ENCODE measurements at regions not wholly inside any gene's neighbourhood (a gene's known extent, or its start where the extent isn't known, plus 50 kb on each side); places are given as distances from the start of the nearest gene placed in this dataset.
"Not testable (repeated sequence)": the region's sequence is repeated elsewhere in the genome, so short reads cannot be mapped to it uniquely, and the experiment has no call there.

DNA sequence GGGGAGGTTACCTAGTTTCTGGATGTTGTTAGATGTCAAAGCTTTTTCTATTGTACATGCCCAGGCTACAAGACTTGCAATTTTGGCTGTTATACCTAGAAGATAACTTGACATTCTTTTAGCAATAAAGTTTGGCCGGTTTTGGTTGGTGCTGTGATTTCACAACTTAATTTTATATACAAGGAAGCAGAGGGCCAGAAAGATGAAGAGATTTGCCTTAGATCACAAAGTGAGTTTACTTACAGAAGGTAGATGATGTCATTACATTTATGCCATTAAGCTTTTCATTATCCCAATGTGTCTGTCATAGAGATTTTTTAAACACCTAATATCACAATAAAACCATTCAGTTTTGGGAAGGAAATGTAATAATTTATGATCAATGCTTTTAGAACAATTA, 698.7 kb upstream of the ANO3 start:
- DNase-seq = no peak

DNA sequence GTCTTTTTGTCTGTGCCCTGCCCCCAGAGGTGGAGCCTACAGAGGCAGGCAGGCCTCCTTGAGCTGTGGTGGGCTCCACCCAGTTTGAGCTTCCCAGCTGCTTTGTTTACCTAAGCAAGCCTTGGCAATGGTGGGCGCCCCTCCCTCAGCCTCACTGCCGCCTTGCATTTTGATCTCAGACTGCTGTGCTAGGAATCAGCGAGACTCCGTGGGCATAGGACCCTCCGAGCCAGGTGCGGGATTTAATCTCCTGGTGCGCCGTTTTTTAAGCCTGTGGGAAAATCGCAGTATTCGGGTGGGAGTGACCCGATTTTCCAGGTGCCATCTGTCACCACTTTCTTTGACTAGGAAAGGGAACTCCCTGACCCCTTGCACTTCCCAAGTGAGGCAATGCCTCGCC, 682.7 kb upstream of the ANO3 start:
- DNase-seq = not testable (repeated sequence)

DNA sequence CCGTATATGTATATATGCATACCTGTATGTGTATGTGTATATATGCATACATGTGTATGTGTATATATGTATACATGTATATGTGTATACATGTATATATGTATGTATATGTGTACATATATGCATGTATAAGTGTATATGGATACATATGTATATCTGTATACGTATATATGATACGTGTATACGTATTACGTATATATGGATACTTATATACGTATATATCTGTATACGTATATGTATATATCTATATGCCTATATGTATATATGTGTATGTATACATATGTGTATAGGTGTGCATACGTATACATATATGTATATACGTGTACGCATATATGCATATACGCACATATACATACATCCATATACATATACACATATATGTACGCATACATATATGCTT, 681.6 kb upstream of the ANO3 start:
- DNase-seq = no peak

DNA sequence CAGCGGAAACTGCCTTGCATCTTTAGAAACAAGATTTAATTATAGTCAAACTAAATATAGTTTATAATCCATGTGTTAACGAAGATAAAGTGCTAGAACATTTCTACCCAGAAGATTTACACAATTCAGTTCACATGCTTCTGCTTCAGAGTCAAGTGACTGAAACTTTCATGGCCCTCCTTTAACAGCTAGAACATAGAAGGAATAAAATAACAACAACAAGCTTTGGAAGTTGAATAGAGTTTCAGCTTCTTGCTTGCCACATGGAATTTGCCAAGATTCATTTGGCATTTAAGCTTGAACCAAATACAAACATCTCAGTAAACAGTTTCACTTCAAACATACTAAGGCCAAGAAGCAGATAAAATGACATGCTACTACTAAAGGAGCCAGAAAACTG, 676.3 kb upstream of the ANO3 start:
- no peak for DNase-seq

DNA sequence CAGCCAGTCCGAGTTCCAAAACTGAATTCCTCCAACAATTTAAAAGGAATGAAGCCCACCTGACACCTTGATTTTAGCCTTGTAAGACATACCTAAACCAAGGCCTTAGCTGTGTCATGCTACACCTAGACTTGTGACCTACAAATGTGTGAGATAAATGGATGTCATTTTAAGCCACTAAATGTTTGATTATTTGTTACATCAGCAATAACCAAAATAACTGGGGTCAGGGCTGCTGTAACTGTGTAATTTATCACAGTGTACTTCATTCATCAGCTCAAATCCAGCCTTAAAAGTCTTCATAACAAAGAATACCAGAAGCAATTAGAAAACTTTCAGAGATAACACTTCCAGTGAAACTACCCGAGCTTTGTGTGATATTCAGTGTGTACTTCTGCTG, 673.0 kb upstream of the ANO3 start:
- DNase-seq = no peak

DNA sequence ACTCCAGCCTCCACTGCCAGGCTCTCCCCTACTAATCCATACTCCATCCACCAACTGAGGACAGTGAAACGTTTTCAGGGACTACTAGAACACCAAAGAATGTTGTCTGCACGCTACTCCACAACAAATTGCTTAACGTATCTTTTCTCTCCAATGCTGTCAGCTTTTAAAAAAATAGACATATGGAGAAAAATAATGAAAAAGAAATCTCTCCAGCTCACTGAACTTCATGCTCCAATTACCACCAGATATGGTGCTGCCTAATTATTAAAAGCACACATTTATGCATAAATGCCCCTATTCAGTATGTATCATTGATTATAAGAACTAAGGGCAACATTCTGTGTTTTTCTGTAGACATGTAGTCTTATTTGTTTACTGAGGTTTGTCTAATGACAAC, 672.2 kb upstream of the ANO3 start:
- DNase-seq = no peak

DNA sequence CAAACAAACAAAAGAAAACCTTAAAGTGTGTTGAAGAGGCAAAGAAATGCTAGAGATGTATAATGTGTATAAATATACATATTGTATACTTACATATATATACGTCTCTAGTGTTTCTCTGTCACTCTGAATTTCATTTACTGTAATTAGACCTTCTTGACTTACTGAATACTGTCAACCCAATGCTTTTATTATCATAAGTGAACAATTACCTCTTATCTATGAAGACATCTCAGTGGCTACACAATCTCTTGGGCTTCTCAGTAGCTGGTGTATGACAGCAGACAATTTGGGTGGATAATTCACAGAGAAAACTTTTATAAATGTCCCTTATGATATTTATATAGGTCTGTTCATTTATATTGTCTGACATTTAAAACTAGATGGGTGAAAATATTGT, 664.1 kb upstream of the ANO3 start:
- no peak for DNase-seq

DNA sequence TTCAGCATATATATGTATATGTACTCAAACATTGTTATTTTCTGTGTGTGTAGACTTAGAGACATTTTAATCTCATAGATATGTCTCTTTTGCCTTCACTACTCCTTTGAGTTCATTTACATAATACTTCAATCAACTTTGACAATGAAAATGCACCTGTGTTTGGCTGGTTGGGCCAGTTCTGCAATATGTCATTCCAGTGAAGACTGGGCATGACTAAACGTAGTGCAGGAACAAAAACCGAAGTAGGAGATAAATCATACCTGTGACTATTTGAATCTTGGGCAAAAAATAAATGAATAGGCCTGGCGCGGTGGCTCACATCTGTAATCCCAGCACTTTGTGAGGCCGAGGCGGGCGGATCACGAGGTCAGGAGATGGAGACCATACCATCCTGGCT, 640.0 kb upstream of the ANO3 start:
- no peak for DNase-seq

DNA sequence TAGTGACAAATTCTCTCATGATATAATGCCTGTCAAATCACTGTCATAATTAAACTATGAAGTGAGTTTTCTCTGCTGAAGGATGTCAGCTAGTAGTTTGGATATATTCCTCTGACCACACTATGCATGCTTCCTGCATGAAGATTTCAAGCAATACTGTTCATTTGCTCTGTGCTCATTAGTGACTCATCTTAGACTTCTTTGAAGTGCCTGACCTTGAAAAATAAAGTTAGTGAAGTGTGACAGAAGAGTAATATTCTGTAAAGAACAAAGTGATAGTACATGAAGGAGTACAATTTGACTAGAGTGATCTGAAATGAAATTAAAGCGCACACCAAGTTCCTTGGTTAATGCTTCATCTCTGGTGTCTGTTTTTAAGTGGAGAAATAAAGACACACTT, 629.5 kb upstream of the ANO3 start:
- DNase-seq = no peak

DNA sequence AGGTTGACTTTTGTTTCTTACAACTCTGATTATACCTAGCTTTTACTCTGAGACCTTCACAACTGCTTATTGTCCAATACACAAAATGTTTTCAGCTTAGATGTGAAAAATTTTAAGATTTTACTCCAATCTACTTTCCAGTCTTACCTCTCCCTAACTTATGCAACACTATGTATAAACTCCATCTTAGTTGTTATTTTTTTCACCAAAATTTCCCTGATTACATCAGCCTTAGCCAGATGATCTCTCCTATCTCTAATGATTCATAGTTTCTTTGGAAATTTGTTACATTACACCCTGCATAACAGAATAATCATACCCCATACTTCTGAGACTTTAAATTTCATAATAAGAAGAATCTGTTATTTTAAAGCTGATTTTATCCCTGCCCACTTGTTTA, 621.0 kb upstream of the ANO3 start:
- no peak for DNase-seq

DNA sequence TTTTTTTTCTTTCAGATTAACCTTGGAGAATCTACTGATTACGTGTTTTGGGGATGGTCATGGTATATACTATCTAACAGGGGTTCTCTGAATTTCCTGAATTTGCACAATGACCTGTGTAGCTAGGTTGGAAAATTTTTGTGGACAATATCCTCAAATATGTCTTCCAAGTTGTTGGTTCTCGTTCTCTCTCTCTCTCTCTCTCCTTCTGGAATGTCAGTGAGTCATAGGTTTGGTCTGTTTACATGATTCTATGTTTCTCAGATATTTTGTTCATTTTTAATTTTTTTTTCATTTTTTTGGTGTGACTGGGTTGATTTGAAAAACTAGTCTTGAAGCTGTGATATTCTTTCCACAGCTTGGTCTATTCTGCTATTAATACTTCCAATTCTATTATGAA, 604.0 kb upstream of the ANO3 start:
- no peak for DNase-seq

DNA sequence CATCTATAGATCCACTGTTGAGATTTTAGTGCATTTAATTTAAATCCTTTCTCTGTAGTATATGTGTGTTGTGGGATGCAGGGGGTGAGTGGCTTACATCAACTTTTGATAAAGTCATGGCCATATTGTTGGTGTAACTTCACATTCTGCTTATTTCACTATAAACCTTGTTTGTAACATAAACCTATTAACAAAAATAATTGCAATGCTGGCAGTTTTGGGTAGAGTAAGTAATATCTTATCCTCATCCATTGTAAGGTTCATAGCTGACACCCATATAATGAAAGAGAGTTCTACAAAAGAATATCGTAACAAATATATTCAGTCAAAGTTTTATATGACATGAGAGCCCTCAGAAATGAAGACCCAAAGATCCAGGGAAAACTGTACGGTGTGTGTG, 601.7 kb upstream of the ANO3 start:
- DNase-seq = no peak

DNA sequence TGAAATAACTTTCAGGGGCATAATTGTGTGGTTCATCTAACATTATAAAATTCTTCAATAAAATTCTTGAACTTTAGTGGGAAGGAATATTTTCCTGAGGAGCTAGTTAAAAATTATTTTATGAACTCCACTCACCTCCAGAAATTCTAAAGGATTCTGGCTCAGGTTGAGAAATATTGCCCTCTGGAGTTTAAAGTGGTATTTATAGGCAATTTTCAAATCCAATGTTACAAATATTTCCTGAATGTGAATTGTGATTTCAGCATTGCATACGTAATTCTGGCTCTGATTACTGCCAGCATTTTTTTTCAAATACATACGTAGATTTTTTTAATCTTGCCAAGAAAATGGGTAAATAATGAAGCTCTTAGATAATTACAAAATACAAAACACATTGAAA, 598.2 kb upstream of the ANO3 start:
- no peak for DNase-seq

DNA sequence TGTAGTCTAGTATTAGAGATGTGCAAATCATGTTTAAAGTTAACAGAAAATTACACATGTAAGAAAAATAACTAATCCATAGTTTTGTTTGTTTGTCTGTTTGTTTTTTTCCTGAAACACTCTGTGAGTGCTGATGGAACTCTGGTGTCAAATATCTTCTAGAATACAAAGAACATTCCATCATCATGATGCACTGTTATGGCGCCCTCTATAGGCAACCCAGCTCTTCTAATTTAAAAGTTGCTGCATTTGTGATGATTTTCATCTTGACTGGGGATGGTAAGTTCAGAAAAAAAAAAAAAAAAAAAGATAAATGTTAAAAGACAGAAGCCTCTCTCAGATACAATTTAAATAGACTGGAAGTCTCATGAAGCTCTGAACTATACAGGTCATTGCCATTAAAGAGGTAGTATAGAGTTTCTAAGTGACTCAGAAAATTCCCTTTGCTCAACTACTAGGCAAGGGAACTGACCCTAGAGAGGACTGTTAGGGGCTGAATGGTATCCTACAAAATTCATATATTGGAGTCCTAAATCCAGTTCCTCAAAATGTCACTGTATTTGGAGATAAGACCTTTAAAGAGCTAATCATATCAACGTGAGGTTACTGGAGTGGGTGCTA, 597.2 kb upstream of the ANO3 start:
- peak; percentile 21 for DNase-seq

DNA sequence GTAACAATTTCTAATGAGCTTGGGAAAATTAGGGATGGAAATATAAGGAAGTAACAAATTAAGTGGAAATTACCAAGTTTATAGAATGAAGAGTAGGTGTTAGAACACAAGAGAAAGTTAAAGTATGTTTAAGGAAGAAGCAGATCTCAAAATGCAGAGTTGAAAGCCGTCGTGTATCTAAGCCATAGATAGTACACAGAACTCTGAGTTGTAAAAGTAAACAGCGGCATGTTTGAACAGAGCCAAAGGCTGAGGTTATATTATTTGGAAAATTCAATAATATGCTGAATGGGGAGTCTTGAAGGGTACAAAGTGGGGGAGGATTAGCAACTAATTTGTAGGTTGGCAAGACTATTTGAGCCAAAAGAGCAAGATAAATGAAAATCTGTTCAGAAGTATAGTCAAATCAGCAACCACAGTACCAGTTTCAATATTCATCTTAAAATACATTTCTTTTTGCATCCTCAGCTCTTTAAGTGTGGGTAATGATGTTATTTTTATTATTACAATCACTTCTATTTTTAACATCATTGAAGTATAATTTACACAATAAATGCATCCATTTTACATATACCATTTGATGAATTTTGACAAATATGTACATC, 594.8 kb upstream of the ANO3 start:
- DNase-seq = no peak

DNA sequence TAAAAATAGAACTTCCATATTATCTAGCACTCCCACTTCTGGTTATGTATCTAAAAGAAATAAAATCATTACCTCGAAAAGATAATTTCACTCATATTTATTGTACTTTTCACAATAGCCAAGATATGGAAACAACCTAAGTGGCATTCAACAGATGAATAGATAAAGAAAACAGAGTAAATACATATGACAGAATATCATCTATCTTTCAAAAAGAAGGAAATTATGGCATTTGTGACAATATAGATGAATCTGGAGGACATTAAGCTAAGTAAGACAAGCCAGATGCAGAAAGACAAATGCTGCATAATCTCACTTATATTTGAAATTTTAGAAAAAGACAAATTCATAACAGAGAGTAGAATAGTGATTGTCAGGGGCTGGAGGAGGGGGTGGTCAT, 590.0 kb upstream of the ANO3 start:
- no peak for DNase-seq

DNA sequence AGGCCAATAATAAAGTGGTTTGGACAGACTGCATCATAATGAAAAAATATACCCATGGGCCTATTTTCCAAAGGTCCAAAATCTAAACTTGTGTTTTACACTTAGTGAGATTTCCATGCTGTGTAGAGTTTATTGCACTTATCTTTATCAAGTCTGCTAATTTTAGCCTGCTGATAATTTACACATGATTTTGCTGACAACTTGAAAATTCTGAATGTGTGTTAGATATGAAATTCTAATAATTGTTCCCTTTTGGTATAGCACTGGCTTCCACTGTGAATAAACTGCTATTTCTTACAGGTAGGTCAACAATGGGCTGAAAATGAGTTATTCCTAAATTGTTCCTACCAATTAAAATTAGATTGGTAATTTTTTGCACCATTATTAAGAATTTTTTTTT, 589.1 kb upstream of the ANO3 start:
- no peak for DNase-seq

DNA sequence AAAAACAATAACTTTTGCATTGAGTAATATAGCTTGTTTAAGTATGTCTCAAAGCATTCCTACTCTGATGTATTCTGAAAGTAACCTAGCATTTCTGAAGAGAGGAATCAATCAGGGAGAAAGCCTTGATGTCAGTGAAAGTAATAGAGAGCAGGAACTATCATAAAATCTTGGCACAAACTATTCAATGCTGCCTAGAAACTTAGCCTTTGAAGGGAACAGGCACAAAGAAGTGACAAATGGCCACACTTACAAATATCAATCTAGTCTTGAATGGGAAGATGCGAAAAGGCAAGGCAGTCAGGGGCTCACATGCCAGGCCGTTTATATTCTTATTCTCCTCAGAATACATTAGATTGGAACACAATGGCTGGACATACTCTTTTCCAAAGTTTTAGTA, 576.5 kb upstream of the ANO3 start:
- no peak for DNase-seq

DNA sequence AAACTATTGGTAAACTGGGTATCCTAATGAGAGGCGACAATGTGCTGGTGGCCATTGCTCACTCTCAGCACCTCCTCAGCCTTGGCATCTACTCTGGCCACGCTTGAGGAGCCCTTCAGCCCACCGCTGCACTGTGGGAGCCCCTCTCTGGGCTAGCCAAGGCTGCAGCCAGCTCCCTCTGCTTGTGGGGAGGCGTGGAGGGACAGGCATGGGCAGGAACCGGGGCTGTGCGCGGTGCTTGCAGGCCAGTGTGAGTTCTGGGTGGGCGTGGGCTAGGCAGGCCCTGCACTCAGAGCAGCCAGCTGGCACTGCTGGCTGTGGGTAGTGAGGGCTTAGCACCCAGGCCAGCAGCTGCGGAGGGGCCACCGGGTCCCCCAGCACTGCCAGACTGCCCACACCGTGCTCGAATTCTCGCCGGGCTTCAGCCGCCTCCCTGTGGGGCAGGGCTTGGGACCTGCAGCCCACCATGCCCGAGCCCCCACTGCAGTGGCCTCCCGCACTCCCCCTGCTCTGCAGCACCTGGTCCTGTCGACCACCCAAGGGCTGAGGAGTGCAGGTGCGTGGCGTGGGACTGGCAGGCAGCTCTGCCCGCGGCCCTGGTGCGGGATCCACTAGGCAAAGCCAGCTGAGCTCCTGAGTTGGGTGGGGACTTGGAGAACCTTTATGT, 575.9 kb upstream of the ANO3 start:
- no peak for DNase-seq

DNA sequence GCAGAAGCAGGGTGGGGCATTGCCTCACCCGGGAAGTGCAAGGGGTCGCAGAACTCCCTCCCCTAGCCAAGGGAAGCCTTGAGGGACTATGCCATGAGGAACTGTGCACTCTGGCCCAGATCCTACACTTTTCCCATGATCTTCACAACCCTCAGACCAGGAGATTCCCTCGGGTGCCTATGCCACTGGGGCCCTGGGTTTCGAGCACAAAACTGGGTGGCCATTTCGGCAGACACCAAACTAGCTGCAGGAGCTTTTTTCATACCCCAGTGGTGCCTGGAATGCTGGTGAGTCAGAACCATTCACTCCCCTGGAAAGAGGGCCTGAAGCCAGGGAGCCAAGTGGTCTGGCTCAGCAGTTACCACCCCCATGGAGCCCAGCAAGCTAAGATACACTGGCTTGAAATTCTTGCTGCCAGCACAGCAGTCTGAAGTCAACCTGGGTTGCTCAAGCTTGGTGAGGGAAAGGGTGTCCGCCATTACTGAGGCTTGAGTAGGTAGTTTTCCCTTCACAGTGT, 573.7 kb upstream of the ANO3 start:
- DNase-seq = no peak

DNA sequence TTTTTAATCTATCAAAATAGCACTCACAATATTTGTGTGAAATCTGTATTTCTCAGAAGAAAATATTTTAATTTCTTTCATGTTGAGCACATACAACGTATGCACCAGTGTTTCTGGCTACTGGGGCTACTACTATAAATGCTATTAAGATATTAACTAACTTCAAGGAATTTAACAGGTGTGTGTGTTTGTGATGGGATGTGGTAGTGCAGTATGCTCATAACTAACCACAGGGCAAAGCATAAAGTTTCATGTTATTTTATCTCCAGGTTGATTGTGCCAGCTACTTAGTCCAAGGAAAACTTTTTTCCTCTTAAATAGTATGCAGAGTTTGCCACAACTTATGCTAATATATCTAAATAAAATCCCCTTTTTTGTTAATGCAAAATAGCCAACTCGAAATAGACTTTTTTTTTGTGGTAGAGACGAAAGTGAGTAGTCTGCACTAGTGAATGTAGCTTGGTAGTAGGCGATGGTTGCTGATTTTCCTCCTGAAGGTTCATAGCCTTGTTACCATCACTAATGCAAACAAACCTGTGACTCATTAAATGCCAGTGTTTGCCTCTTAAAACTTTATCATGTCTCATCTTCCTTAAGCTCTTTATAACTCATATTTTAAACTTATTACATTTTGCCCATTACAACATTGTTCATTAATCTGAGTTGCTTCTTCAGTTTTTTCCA, 565.5 kb upstream of the ANO3 start:
- DNase-seq = no peak

DNA sequence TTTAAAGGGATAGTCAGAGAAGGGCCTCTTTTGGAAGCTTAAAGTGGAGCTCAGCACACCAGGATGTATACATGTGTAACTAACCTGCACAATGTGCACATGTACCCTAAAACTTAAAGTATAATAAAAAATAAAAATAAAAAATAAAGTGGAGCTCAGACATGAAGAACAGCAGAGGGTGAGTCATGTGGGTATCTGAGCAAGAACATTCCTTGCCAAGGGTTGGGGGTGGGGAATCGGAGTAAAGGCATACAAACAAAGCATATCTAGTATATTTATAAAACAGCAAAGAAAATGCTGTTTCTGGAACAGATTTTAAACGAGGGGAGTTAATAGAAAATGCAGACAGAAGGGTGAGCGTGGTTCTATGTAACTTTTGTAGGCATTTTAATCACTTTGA, 562.6 kb upstream of the ANO3 start:
- DNase-seq = no peak

DNA sequence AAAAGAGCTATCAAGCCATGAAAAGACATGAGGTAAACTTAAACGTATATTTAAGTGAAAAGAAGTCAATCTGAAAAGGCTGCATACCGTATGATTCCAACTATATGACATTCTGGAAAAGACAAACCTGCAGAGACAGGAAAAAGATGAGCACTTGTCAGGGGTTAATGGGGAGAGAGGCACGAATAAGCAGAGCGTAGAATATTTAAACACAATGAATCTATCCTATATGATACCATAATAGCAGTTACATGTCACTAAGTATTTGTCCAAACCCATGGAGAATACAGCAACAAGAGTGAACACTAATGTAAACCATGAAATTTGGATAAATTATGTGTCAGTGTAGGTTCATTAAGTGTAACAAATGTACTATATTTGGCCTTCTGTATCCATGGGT, 560.3 kb upstream of the ANO3 start:
- DNase-seq = no peak

DNA sequence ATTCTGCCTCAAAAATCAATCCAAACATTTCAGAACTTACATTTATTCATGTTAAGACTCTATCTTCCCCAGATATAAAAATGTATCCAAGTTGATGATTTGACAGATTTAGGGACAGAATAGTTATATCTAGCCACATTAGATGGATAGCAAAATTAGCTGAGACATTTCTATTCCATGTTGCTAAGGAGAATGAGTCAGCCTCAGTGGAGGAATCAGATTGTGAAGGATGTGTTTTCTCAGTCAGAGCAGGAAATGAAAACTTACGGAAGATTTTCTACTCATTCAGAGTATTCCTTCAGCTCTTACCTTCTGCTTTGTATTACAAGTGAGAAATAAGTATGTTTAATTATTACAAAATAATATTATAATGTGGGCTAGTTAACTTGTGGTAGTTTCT, 556.3 kb upstream of the ANO3 start:
- no peak for DNase-seq

All from amniotic stem cell (primary cell).